HCEC 1CT (cell line): ENCODE measurements at regions not wholly inside any gene's neighbourhood (a gene's known extent, or its start where the extent isn't known, plus 50 kb on each side); places are given as distances from the start of the nearest gene placed in this dataset.
"Not testable (repeated sequence)": the region's sequence is repeated elsewhere in the genome, so short reads cannot be mapped to it uniquely, and the experiment has no call there.

Source experiments
- DNase-seq: peaks from one replicate; pipeline ENCODE4 v3.0.0-alpha.2; 2017

GRCh38 chr14:31911160-31911559 is 165.9 kb upstream of the ARHGAP5 start:
- no peak for DNase-seq

- no peak for DNase-seq
Measured at GRCh38 chr14:31913370-31913769, 163.7 kb upstream of the ARHGAP5 start.

- not testable (repeated sequence) for DNase-seq
Measured at GRCh38 chr14:31918289-31918688, 158.8 kb upstream of the ARHGAP5 start.

GRCh38 chr14:31920001-31920400 is 157.1 kb upstream of the ARHGAP5 start:
- no peak for DNase-seq

- DNase-seq = peak; percentile 55
Measured at GRCh38 chr14:31920989-31921650, 156.0 kb upstream of the ARHGAP5 start.

DNA sequence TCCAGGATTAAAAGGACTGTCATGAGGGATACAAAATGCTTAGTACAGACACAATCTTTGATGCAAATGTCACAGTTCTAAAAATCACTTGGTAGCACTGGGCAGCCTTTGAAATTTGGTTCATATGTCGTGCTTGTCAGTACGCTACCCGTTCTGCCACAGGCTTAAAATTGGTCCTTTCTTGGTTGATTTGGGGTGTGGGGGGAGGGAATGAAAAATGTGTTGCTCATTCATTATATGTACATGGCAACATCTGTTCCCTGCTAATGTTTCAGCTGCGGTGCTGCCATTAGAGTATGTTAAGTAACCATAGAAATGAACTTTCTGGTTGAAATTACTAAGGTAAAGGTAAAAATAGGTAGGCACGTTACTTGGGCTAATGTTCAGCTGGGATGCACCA is 155.4 kb upstream of the ARHGAP5 start:
- DNase-seq = peak; percentile 32

- DNase-seq = peak; percentile 67
Measured at GRCh38 chr14:31926123-31926522, 151.0 kb upstream of the ARHGAP5 start.

DNA sequence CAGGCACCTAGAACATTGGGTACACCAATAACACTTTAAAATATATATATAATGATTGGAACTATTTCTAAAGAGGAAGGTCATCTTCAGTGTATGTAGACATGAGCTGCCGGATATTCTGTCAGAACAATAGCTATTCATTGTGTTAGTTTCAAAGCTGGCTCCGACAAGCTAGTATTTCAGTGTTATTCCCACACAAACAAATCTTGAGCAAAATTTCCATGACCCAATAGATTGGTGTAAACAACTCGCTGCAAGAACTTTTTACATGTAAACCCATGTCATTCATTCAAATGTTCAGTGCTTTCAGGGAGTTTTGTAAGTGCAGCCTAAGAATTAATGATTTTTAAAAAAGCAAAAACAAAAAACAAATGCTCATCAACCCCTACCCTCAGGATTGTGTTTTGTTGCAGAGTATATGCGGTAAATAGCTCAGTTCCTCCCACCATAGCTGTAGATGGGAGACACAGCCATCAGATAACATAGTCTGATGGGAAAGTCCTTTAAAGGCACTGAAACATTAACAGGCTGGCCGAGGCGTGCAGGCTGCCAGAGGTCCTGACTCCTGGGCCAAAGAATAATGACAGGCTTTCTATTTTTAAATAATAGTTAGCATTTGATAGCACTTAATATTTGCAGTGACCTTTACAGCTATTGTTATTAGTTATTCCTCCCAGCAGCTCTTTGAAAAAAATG is 150.3 kb upstream of the ARHGAP5 start:
- DNase-seq = no peak

DNA sequence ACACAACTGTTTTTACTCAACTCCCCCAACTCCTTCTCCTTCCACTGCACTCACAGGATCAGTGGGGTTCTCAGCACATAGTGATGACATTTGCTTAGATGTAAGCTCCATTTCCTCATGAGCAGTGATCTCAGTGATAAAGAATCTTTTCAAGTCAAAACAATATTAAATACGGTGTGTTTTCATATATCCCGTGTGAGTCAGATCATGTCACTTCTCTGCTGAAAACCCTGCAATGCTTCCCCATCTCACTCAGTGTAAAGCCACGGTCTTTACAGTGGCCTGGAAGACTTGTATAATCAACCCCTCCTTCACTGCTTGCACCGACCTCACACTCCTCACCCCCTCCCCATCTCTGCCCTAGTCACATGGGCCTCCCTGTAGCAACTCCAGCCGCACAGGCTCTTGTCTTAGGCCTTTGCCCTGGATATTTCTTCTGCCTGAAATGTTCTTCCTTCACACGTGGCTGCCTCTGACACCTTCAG is 149.7 kb upstream of the ARHGAP5 start:
- peak; percentile 95 for DNase-seq

DNA sequence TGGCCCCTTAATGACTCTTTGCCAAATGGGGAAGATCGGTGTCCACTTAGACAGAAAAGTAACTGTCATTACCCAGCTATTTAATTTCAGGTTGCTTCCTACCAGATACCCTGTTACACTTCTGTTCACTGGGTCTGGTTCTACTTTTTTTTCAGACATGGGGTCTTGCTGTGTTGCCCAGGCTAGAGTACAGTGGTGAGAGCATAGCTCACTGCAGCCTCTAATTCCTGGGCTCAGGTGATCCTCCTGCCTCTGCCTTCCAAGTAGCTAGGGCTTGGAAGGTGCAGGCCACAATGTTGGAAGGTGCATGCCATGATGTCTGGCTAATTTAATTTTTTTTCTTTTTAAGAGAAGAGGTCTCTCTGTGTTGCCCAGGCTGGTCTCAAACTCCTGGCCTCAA is 147.0 kb upstream of the ARHGAP5 start:
- DNase-seq = no peak

DNA sequence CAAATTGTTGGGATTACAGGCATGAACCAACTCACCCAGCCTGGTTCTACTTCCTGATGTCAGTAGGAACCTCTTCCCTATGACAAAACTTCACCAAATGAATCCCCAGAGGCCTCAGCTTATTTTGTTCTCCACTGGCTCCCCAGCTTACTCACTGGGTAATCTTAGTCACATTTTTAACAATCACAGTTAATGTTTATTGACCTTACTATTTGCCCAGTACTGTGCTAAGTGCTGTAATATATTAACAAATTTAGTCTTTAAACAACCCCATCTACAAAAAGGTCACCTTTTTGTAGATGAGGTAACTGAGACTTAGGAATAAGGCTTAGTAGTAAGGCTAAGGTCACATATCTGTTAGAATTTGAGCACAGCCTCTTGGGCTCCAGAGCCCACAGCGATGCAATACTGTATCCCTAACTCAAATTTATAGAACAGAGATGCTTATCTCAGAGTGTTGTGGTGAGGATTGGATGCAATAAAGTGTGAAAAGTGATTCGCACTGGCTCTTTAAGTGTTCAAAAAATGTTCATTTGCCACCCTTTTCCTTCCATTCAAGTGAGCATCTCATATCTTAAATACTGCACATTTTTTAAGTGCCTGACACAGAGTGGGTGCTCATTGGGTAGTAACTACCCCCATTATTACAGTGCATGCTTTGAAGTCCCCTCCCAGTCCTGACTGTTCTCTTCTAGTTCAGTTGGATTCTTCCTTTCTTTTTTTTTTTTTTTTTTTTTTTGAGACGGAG is 146.4 kb upstream of the ARHGAP5 start:
- DNase-seq = peak; percentile 71

GRCh38 chr14:31932675-31933074 is 144.4 kb upstream of the ARHGAP5 start:
- DNase-seq = no peak

DNA sequence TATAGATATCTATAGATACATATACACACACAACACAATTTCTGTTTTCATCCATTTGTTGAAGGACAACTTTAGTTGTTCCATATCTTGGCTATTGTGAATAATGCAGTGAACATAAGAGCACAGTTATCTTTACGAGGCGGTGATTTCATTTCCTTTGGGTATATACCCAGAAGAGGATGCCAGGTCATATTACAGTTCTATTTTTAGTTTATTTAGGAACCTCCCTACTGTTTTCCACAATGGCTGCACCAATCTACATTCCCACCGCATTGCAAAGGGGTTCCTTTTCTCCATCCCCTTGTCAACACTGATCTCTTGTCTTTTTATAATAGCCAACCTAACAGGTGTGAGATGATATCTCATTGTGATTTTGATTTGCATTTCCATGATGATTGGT is 143.4 kb upstream of the ARHGAP5 start:
- DNase-seq = no peak

GRCh38 chr14:31934767-31935266 is 142.3 kb upstream of the ARHGAP5 start:
- DNase-seq = peak; percentile 67

DNA sequence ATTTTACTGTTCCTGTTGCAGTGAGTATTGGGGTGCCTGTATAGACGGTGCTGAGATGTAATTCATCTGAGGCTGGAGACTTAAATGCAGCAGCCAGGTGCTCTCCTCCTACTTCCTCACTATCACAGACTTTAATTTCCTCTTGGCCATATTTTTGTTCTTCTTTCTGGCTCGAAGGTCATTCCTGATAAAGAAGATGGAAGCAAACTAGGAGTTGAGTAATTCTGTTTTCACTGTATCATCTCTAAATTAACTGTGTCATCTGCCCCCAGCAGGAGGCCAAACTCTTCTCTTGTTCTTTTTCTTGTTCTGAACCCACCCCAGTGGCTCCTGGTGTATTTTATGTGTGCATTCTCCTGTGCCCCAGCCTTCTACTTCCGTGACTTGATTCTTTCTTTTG is 141.7 kb upstream of the ARHGAP5 start:
- no peak for DNase-seq

DNA sequence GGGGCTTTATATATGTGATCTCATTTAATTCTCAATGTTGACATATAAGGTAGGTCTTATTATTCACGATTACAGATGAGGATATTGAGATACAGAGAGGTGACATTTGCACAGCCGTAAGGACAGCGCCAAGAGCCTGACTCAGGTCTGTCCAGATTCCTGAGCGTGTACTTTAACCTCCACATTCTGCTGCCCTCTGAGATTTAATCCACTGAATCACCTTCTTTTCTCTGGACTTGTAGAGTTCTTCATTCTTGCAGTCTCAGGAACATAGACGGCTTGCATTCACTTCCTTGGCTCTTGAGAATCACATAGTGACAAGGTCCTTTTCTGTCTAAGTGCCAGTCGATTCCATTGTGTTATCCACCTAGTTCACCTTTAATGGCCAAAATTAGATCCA is 141.0 kb upstream of the ARHGAP5 start:
- DNase-seq = no peak

DNA sequence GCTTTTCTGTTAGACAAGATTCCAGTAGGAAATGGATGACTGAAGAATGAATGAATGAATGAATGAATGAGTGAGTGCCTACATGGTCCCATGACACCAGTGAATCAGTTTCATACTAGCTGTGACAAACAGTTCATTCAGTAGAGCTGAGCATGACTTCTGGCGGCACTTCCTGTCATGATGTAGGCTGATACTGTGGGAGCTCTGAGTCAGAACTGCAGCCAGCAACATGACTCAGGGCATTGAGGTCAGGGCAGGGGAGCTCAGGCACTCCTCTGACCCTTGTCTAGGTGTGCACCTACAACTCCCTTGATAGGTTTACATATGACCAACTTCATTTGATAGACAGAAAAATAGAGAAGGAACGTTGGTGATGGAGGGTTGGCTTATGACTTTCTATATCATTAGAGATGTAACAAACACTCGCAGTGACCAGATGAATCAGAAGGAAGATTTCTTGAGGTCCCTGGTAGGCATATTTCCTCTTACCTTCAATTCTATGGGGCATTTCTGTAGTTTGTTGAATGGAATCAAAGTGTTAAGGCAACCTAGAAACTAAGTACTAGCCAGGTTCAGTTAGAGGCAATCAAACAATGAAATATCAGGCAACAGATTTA is 139.3 kb upstream of the ARHGAP5 start:
- DNase-seq = peak; percentile 93

- DNase-seq = no peak
Measured at GRCh38 chr14:31939934-31940333, 137.2 kb upstream of the ARHGAP5 start.

GRCh38 chr14:31941487-31941886 is 135.6 kb upstream of the ARHGAP5 start:
- DNase-seq = no peak

- no peak for DNase-seq
Measured at GRCh38 chr14:31942166-31942841, 134.8 kb upstream of the ARHGAP5 start.

- no peak for DNase-seq
Measured at GRCh38 chr14:31943217-31943799, 133.8 kb upstream of the ARHGAP5 start.

GRCh38 chr14:31943861-31944255 is 133.2 kb upstream of the ARHGAP5 start:
- DNase-seq = no peak
